Colonic mucosa (tissue), 4 donors: ENCODE measurements at regions not wholly inside any gene's neighbourhood (a gene's known extent, or its start where the extent isn't known, plus 50 kb on each side); places are given as distances from the start of the nearest gene placed in this dataset.

Experiments
- DNase-seq: peaks from one replicate; pipeline ENCODE4 v3.0.0-alpha.2; 2020
- H3K27ac ChIP-seq: fragments of 200-600 bp; one replicate; pipeline ENCODE4 v1.8.0; 2021
- H3K27me3 ChIP-seq: fragments of 200-600 bp; one replicate; pipeline ENCODE4 v1.8.0; 2021
- H3K36me3 ChIP-seq: fragments of 200-600 bp; one replicate; pipeline ENCODE4 v1.8.0; 2021
- H3K4me1 ChIP-seq: fragments of 200-600 bp; one replicate; pipeline ENCODE4 v1.8.0; 2021; ENCODE audit warnings: mild to moderate bottlenecking
- H3K4me3 ChIP-seq: fragments of 200-600 bp; one replicate; pipeline ENCODE4 v1.8.0; 2021
- H3K9ac ChIP-seq, 2 donors: one replicate each; pipeline ENCODE4 v1.7.0; 2013; ENCODE audit warnings: control low read depth in 2 of 2, low read depth in 2 of 2, low read length in 2 of 2
- H3K9me3 ChIP-seq: fragments of 200-600 bp; one replicate; pipeline ENCODE4 v1.8.0; 2021
- intact Hi-C: fragments of 100-400 bp; cut with DNase I; formaldehyde crosslinking; loops from one replicate; pipeline ENCODE4 v1.14.1; 2022
- TF ChIP-seq, protein P1 (sequence below): fragments of 200-600 bp; IDR thresholded peaks from one replicate; pipeline ENCODE4 v1.8.0; 2022; ENCODE audit warnings: antibody characterized with exemption, mild to moderate bottlenecking
- donor health status: healthy.
- donor health status: DM: no; HTN: no; CAD: no.
- donor health status: DM: no; HTN: no; CAD: no.

DNA sequence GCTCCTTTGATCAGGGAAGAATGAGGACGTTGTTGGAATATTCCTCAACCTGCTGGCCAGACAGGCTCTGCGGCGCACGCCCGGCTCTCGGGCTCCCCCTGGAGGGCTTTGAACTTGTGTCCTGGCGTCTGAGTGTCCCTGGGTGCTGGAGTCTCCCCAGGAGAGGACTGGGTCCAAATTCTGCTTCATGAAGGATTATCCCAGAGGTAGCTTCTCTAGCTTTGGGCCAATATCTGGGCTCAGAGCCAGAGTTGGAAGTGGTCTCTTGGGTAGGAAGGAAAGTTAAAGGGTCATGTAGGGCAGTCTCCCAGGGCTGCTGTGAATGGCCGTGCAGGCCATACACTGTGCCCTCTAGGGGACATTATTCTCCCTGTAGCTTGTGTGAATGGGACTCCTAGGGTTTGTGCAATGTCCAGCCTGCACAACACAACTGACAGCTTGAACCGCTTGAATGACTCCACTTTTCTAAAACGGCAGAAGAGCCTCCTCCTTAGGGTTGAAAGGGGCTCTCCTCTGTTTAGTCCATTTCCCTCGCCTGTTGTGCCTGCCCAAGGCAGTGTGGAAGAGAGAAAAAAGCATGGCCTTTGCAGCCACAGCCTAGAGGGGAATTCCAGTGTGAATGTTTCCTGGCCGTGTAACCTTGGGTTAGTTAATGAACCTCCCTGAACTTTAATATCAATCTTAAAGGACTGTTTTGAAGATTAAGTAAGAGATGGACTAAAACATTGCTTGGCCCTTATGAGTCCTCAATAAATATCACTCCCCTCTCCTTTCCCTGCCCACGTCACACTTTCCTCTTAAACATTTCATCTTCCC is 111.2 kb upstream of the THY1 start:
- H3K4me3 ChIP-seq, result no peak overlapping the region
- no peak overlapping the region for H3K27ac ChIP-seq
- DNase-seq, result peak; percentile 73
- H3K9me3 ChIP-seq, result no peaks in the 10 kb centered on the region
- H3K27me3 ChIP-seq, result no peaks in the 10 kb centered on the region
- H3K4me1 ChIP-seq, result no peaks in the 10 kb centered on the region
- H3K36me3 ChIP-seq, result no peaks in the 10 kb centered on the region
- H3K9ac ChIP-seq, result no peak overlapping the region
- TF ChIP-seq, protein P1, sequence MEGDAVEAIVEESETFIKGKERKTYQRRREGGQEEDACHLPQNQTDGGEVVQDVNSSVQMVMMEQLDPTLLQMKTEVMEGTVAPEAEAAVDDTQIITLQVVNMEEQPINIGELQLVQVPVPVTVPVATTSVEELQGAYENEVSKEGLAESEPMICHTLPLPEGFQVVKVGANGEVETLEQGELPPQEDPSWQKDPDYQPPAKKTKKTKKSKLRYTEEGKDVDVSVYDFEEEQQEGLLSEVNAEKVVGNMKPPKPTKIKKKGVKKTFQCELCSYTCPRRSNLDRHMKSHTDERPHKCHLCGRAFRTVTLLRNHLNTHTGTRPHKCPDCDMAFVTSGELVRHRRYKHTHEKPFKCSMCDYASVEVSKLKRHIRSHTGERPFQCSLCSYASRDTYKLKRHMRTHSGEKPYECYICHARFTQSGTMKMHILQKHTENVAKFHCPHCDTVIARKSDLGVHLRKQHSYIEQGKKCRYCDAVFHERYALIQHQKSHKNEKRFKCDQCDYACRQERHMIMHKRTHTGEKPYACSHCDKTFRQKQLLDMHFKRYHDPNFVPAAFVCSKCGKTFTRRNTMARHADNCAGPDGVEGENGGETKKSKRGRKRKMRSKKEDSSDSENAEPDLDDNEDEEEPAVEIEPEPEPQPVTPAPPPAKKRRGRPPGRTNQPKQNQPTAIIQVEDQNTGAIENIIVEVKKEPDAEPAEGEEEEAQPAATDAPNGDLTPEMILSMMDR, result peak; percentile 90
- intact Hi-C loops, result loop anchor here (5.0 kb wide), 1 partner anchor 52 kb away; no protein-coding TSS in a partner anchor

DNA sequence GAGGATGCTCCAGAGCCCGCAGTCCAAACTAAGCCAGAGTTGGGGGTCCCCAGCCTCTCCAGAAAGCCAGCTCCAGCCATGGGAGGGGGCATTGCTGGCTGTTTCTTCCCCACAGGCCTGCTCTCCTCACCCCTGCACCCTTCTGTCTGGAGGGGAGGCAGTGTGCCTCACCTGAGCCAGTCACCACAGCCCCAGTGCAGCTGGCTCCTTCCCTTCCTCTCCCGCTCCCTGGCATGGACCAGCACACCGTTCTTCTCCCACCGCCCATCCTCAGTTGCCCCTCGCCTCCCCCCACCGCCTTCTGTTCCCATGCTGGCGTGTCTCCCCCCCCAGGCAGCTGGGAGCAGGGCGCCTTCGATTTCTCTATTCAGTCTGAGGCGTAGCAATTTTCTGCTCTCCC is 110.5 kb upstream of the THY1 start:
- no peak for DNase-seq
- TF ChIP-seq, protein P1, result no peak
- Histone ChIP-seq H3K4me3 (no peak overlapping the region), H3K4me1 (no peaks in the 10 kb centered on the region), H3K36me3 (no peaks in the 10 kb centered on the region), H3K27ac (no peak overlapping the region), H3K27me3 (no peaks in the 10 kb centered on the region), H3K9ac (no peak overlapping the region), H3K9me3 (no peaks in the 10 kb centered on the region)
- intact Hi-C loops, result loop anchor here (5.0 kb wide), 1 partner anchor 51 kb away; no protein-coding TSS in a partner anchor

DNA sequence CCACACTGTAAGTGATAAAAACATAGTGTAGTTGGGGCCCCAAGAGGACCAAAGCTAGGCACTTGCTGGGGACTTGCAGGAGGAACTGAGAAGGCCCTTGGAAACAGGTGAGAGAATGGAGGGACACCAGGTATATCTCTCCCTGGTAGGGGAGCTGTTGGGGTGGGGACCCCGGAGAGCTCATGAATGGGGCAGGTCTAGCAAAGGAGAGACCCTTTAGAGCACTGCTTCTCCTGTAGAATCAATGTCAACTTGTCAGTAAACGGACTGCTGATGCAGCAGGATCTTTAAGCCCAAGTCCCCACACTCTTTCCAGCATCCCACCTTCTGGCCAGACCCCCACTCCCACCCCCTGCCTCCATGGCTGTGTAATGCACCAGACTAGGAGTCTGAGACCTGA is 109.6 kb upstream of the THY1 start:
- Histone ChIP-seq H3K9me3 (no peaks in the 10 kb centered on the region), H3K27me3 (no peaks in the 10 kb centered on the region), H3K27ac (no peak overlapping the region), H3K9ac (no peak overlapping the region), H3K36me3 (no peaks in the 10 kb centered on the region), H3K4me3 (no peak overlapping the region), H3K4me1 (no peaks in the 10 kb centered on the region)
- TF ChIP-seq, protein P1, result no peak
- intact Hi-C loops, result loop anchor here (5.0 kb wide), 1 partner anchor 50 kb away; no protein-coding TSS in a partner anchor
- no peak for DNase-seq

DNA sequence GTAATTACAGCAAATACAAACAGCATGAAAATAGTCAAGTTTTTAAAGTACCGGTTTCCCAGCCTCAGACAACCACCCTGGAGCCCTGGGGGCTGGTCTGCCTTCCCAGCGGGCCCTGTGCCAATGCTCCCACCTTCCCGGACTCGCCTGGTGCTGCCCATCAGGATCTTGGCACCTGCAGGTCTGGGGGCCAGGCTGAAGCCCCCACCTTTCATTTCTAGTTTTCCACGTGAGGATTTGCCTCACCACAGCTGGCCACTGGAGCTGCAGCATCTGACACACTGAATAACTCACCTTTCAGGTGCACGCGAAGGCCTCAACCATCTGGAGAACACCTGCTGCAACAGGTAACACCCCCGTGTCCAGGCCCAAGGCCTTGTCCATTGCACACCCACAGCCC is 108.7 kb upstream of the THY1 start:
- intact Hi-C loops, result loop anchor here (5.0 kb wide), 1 partner anchor 49 kb away; no protein-coding TSS in a partner anchor
- H3K4me3 ChIP-seq, result no peak overlapping the region
- H3K36me3 ChIP-seq, result no peaks in the 10 kb centered on the region
- no peaks in the 10 kb centered on the region for H3K9me3 ChIP-seq
- H3K9ac ChIP-seq, result no peak overlapping the region
- no peak overlapping the region for H3K27ac ChIP-seq
- DNase-seq, result no peak
- TF ChIP-seq, protein P1, result no peak
- H3K27me3 ChIP-seq, result no peaks in the 10 kb centered on the region
- H3K4me1 ChIP-seq, result no peaks in the 10 kb centered on the region

DNA sequence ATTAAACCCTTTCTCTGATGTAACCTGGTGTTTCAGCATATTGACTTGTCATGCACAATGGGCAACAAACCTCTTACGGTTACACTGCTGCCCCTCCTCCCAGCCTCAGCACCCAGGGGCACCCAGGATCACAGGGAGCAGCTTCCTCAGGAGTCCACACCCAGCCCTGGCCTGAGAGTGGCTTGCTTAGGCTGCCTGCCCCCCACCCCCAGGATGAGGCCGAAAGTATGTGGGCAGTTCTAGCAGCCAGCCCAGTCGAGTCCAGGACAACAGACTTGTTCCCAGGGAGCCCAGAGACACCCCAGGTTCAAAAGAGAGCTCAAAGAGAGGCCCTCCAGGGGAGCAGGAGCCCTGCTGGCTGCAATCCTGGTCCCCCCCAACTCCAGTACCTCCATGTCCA is 108.1 kb upstream of the THY1 start:
- no peak overlapping the region for H3K9ac ChIP-seq
- no peaks in the 10 kb centered on the region for H3K36me3 ChIP-seq
- no peaks in the 10 kb centered on the region for H3K27me3 ChIP-seq
- H3K4me1 ChIP-seq, result no peaks in the 10 kb centered on the region
- intact Hi-C loops, result loop anchor here (5.0 kb wide), 1 partner anchor 49 kb away; no protein-coding TSS in a partner anchor
- H3K27ac ChIP-seq, result no peak overlapping the region
- no peak for DNase-seq
- H3K9me3 ChIP-seq, result no peaks in the 10 kb centered on the region
- H3K4me3 ChIP-seq, result no peak overlapping the region
- TF ChIP-seq, protein P1, result no peak
